Adrenal gland (tissue), 5 donors: ENCODE measurements at regions not wholly inside any gene's neighbourhood (a gene's known extent, or its start where the extent isn't known, plus 50 kb on each side); places are given as distances from the start of the nearest gene placed in this dataset.

Experiments
- CTCF ChIP-seq, 6 experiments: fragments of 450-650 bp in 4 of 6; fragments of 200-600 bp in 2 of 6; sonication (generic) in 1 of 6; IDR thresholded peaks; 1 replicate in 5 of 6; 2 replicates in 1 of 6; pipeline versions ENCODE4 v1.5.1 to v1.8.0; 2016 to 2021; ENCODE audit warnings: antibody characterized with exemption in 6 of 6, mild to moderate bottlenecking in 2 of 6, moderate library complexity in 1 of 6
- POLR2A ChIP-seq, 2 donors: fragments of 450-650 bp; IDR thresholded peaks; one replicate each; pipeline ENCODE4 v1.6.1; 2017; ENCODE audit warnings: antibody characterized with exemption in 2 of 2, mild to moderate bottlenecking in 2 of 2, moderate library complexity in 1 of 2
- donor health status: DM: no; HTN: no; CAD: no.

GRCh38 chr13:69591437-69591836 lies 516.2 kb upstream of the ATXN8OS start:
- TF ChIP-seq CTCF (IDR thresholded peaks at IDR 0.05) (no peak), POLR2A (IDR thresholded peaks at IDR 0.05) (no peak)
